ENCODE measurements at regions not wholly inside any gene's neighbourhood (a gene's known extent, or its start where the extent isn't known, plus 50 kb on each side); places are given as distances from the start of the nearest gene placed in this dataset.

DNA sequence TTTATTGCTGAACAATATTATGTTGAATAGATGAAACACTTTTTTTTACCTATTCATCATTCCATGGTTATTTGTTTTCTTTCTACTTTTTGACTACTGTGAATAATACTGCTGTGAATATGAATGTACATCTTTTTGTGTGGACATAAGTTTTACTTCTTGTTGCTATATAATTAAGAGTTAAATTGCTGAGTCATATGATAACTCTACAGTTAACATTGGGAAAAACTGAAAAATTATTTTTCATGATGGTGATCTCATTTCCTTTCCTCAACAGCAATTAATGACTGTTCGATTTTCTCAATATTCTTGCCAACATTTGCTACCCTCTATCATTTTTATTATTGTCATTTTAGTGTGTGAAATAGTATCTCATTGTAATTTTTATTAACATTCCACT, 106.9 kb upstream of the TECRL start:
- TF ChIP-seq, protein P1, sequence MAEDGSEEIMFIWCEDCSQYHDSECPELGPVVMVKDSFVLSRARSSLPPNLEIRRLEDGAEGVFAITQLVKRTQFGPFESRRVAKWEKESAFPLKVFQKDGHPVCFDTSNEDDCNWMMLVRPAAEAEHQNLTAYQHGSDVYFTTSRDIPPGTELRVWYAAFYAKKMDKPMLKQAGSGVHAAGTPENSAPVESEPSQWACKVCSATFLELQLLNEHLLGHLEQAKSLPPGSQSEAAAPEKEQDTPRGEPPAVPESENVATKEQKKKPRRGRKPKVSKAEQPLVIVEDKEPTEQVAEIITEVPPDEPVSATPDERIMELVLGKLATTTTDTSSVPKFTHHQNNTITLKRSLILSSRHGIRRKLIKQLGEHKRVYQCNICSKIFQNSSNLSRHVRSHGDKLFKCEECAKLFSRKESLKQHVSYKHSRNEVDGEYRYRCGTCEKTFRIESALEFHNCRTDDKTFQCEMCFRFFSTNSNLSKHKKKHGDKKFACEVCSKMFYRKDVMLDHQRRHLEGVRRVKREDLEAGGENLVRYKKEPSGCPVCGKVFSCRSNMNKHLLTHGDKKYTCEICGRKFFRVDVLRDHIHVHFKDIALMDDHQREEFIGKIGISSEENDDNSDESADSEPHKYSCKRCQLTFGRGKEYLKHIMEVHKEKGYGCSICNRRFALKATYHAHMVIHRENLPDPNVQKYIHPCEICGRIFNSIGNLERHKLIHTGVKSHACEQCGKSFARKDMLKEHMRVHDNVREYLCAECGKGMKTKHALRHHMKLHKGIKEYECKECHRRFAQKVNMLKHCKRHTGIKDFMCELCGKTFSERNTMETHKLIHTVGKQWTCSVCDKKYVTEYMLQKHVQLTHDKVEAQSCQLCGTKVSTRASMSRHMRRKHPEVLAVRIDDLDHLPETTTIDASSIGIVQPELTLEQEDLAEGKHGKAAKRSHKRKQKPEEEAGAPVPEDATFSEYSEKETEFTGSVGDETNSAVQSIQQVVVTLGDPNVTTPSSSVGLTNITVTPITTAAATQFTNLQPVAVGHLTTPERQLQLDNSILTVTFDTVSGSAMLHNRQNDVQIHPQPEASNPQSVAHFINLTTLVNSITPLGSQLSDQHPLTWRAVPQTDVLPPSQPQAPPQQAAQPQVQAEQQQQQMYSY (CRISPR knock-in tag; IDR thresholded peaks at IDR 0.05), result no peak
- TF ChIP-seq, protein P2, sequence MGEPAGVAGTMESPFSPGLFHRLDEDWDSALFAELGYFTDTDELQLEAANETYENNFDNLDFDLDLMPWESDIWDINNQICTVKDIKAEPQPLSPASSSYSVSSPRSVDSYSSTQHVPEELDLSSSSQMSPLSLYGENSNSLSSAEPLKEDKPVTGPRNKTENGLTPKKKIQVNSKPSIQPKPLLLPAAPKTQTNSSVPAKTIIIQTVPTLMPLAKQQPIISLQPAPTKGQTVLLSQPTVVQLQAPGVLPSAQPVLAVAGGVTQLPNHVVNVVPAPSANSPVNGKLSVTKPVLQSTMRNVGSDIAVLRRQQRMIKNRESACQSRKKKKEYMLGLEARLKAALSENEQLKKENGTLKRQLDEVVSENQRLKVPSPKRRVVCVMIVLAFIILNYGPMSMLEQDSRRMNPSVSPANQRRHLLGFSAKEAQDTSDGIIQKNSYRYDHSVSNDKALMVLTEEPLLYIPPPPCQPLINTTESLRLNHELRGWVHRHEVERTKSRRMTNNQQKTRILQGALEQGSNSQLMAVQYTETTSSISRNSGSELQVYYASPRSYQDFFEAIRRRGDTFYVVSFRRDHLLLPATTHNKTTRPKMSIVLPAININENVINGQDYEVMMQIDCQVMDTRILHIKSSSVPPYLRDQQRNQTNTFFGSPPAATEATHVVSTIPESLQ (CRISPR knock-in tag; IDR thresholded peaks at IDR 0.05), result no peak
- TF ChIP-seq, protein P3, sequence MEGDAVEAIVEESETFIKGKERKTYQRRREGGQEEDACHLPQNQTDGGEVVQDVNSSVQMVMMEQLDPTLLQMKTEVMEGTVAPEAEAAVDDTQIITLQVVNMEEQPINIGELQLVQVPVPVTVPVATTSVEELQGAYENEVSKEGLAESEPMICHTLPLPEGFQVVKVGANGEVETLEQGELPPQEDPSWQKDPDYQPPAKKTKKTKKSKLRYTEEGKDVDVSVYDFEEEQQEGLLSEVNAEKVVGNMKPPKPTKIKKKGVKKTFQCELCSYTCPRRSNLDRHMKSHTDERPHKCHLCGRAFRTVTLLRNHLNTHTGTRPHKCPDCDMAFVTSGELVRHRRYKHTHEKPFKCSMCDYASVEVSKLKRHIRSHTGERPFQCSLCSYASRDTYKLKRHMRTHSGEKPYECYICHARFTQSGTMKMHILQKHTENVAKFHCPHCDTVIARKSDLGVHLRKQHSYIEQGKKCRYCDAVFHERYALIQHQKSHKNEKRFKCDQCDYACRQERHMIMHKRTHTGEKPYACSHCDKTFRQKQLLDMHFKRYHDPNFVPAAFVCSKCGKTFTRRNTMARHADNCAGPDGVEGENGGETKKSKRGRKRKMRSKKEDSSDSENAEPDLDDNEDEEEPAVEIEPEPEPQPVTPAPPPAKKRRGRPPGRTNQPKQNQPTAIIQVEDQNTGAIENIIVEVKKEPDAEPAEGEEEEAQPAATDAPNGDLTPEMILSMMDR (IDR thresholded peaks at IDR 0.05), result no peak
- TF ChIP-seq, protein P4, sequence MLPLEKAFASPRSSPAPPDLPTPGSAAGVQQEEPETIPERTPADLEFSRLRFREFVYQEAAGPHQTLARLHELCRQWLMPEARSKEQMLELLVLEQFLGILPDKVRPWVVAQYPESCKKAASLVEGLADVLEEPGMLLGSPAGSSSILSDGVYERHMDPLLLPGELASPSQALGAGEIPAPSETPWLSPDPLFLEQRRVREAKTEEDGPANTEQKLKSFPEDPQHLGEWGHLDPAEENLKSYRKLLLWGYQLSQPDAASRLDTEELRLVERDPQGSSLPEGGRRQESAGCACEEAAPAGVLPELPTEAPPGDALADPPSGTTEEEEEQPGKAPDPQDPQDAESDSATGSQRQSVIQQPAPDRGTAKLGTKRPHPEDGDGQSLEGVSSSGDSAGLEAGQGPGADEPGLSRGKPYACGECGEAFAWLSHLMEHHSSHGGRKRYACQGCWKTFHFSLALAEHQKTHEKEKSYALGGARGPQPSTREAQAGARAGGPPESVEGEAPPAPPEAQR (CRISPR knock-in tag; IDR thresholded peaks at IDR 0.05), result no peak
- TF ChIP-seq, protein P5, sequence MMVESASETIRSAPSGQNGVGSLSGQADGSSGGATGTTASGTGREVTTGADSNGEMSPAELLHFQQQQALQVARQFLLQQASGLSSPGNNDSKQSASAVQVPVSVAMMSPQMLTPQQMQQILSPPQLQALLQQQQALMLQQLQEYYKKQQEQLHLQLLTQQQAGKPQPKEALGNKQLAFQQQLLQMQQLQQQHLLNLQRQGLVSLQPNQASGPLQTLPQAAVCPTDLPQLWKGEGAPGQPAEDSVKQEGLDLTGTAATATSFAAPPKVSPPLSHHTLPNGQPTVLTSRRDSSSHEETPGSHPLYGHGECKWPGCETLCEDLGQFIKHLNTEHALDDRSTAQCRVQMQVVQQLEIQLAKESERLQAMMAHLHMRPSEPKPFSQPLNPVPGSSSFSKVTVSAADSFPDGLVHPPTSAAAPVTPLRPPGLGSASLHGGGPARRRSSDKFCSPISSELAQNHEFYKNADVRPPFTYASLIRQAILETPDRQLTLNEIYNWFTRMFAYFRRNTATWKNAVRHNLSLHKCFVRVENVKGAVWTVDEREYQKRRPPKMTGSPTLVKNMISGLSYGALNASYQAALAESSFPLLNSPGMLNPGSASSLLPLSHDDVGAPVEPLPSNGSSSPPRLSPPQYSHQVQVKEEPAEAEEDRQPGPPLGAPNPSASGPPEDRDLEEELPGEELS (CRISPR knock-in tag; IDR thresholded peaks at IDR 0.05), result no peak
- no peak for TF ChIP-seq EMX1 (CRISPR knock-in tag; IDR thresholded peaks at IDR 0.05)
- TF ChIP-seq, protein P6, sequence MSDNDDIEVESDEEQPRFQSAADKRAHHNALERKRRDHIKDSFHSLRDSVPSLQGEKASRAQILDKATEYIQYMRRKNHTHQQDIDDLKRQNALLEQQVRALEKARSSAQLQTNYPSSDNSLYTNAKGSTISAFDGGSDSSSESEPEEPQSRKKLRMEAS (CRISPR knock-in tag; IDR thresholded peaks at IDR 0.05), result no peak
- TF ChIP-seq RELA (CRISPR knock-in tag; IDR thresholded peaks at IDR 0.05; ENCODE audit: borderline replicate concordance), result no peak
- TF ChIP-seq, protein P7, sequence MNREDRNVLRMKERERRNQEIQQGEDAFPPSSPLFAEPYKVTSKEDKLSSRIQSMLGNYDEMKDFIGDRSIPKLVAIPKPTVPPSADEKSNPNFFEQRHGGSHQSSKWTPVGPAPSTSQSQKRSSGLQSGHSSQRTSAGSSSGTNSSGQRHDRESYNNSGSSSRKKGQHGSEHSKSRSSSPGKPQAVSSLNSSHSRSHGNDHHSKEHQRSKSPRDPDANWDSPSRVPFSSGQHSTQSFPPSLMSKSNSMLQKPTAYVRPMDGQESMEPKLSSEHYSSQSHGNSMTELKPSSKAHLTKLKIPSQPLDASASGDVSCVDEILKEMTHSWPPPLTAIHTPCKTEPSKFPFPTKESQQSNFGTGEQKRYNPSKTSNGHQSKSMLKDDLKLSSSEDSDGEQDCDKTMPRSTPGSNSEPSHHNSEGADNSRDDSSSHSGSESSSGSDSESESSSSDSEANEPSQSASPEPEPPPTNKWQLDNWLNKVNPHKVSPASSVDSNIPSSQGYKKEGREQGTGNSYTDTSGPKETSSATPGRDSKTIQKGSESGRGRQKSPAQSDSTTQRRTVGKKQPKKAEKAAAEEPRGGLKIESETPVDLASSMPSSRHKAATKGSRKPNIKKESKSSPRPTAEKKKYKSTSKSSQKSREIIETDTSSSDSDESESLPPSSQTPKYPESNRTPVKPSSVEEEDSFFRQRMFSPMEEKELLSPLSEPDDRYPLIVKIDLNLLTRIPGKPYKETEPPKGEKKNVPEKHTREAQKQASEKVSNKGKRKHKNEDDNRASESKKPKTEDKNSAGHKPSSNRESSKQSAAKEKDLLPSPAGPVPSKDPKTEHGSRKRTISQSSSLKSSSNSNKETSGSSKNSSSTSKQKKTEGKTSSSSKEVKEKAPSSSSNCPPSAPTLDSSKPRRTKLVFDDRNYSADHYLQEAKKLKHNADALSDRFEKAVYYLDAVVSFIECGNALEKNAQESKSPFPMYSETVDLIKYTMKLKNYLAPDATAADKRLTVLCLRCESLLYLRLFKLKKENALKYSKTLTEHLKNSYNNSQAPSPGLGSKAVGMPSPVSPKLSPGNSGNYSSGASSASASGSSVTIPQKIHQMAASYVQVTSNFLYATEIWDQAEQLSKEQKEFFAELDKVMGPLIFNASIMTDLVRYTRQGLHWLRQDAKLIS (CRISPR knock-in tag; IDR thresholded peaks at IDR 0.05; ENCODE audit: borderline replicate concordance), result no peak
- TF ChIP-seq, protein P8, sequence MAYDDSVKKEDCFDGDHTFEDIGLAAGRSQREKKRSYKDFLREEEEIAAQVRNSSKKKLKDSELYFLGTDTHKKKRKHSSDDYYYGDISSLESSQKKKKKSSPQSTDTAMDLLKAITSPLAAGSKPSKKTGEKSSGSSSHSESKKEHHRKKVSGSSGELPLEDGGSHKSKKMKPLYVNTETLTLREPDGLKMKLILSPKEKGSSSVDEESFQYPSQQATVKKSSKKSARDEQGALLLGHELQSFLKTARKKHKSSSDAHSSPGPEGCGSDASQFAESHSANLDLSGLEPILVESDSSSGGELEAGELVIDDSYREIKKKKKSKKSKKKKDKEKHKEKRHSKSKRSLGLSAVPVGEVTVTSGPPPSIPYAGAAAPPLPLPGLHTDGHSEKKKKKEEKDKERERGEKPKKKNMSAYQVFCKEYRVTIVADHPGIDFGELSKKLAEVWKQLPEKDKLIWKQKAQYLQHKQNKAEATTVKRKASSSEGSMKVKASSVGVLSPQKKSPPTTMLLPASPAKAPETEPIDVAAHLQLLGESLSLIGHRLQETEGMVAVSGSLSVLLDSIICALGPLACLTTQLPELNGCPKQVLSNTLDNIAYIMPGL (CRISPR knock-in tag; IDR thresholded peaks at IDR 0.05), result no peak
- TF ChIP-seq, protein P9, sequence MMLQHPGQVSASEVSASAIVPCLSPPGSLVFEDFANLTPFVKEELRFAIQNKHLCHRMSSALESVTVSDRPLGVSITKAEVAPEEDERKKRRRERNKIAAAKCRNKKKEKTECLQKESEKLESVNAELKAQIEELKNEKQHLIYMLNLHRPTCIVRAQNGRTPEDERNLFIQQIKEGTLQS (CRISPR knock-in tag; conservative IDR thresholded peaks at IDR 0.05), result no peak
- no peak for TF ChIP-seq SOX15 (CRISPR knock-in tag; IDR thresholded peaks at IDR 0.05)
